GM18520 (cell line): ENCODE measurements at regions not wholly inside any gene's neighbourhood (a gene's known extent, or its start where the extent isn't known, plus 50 kb on each side); places are given as distances from the start of the nearest gene placed in this dataset.
"Not testable (repeated sequence)": the region's sequence is repeated elsewhere in the genome, so short reads cannot be mapped to it uniquely, and the experiment has no call there.

ENCODE experiments used
- ATAC-seq: cut with Tn5 transposase; IDR thresholded peaks from one replicate; pipeline ENCODE4 v1.9.1; 2021; ENCODE audit not compliant: unreplicated experiment

GRCh38 chr21:13827201-13827600, 217.6 kb downstream of the POTED start:
- no peak for ATAC-seq

DNA sequence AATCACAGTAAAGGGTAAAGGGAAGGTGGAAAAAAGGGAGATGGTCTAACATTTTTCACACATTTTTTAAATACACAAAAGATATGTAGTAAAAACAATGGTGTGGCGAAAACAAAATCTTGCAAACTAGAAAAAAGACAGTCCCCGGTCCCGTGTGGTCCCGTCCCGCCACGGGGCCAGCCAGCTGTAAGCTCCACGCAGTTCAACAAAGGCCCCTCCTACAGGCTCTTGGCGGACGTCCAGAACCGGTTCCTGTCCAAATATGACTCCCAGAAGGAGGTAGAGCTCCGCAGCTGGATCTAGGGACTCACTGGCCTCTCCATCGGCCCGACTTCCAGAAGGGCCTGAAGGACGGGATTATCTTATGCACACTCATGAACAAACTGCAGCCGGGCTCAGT, 216.9 kb downstream of the POTED start:
- ATAC-seq = not testable (repeated sequence)

DNA sequence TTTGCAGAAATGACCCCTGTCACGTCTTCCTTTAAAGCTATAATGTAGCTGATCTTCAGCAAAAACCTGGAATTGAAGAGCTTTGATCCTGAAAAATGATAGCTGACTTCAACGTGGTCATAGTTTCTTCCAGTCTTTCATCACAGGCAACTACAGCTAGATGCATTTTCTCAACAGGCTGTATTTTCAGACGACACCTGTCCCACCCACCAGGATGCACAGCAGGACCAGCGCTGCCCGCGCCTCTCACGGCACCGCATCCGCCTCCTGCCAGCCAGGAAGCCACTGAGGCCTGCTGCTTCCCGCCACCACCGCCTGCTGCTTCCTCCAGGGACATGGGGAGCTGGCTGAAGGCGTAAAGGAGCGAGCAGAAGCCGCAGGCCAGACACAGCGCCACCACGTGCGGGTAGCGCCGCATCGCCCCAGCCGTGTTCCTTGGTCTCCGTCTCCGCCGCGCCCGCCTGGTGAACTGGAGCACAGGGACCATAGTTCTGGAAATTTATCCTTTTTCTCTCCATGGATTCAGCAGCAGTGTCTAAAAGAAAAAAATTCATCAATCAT, 215.7 kb downstream of the POTED start:
- ATAC-seq = not testable (repeated sequence)

- not testable (repeated sequence) for ATAC-seq
These were observed 210.7 kb downstream of the POTED start for GRCh38 chr21:13820286-13820685.

- ATAC-seq = not testable (repeated sequence)
These were observed 202.6 kb downstream of the POTED start for GRCh38 chr21:13812191-13812590.

DNA sequence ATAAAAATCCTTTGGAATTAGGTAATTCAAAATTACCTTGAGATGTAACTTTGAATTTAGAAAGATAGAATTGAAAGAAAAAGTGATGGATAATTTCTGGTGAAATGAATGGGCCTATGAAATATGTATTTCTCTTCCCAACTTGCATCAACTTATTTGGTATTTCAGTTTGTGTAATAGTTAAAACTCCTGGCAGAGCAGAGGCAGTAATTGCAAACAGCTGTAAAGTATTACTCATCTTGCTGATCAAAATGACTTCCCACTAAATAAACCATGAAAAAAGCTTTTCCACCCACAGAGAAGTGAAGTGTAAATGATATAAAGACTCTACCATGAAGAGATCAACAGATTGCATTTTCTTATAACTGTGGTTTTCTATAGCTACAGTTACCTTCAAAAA, 201.0 kb downstream of the POTED start:
- not testable (repeated sequence) for ATAC-seq

DNA sequence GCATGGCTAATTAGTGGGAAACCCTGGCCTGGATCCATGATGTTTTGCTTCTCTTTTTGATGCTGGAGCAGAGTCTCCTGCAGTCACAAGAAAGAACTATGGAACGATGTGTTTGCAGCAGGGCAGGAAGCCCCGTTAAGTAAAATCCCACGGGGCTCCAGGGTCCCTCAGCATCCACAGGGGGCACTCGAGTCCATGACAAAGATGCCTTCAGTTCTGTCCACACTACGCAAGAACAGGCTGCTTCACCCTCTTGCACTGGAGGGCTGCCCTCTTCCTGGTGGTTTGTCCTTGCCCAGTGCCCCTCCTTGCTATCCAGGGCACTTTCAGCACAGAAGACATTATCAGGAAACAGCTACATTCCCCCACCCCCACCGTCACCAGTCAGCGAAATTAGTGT, 196.9 kb downstream of the POTED start:
- not testable (repeated sequence) for ATAC-seq

DNA sequence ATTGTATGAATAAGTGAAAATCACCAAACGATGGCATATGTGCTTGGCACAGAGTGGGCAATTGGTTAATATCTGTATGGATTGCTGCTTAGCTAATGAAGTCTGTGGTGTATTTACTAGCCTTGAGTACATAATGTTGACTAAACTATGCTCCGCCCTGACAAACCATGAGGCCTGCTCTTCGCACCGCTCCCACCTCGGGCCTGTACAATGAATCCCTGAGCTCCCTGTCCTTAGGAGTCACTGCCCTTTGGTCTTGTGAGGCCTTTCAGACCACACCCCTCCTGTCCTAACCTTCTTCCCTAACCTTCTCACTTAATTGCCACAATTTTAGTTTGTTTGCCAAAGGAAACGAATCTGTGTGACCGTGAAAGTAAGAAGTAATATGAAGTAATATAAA, 193.2 kb downstream of the POTED start:
- not testable (repeated sequence) for ATAC-seq
